Liver (tissue), 3 donors: ENCODE measurements at regions not wholly inside any gene's neighbourhood (a gene's known extent, or its start where the extent isn't known, plus 50 kb on each side); places are given as distances from the start of the nearest gene placed in this dataset.

Experiments used
- CTCF ChIP-seq: fragments of 150-350 bp; IDR thresholded peaks from 2 replicates; pipeline ENCODE4 v1.5.1; 2017; ENCODE audit warnings: improper control_type of control experiment, low read depth, low read length; ENCODE audit not compliant: missing input control
- FOXA1 ChIP-seq: IDR thresholded peaks from 2 replicates; pipeline ENCODE4 v1.6.1; 2016; ENCODE audit warnings: antibody characterized with exemption
- GABPA ChIP-seq, 2 donors: IDR thresholded peaks in 1 of 2; conservative IDR thresholded peaks in 1 of 2; 2 replicates each; pipeline ENCODE4 v1.6.1; 2016; ENCODE audit warnings: antibody characterized with exemption in 2 of 2, mild to moderate bottlenecking in 1 of 2, moderate library complexity in 1 of 2
- JUND ChIP-seq, 2 donors: IDR thresholded peaks; 2 replicates each; pipeline ENCODE4 v1.6.1; 2016; ENCODE audit warnings: antibody characterized with exemption in 2 of 2
- RAD21 ChIP-seq, 2 donors: IDR thresholded peaks; 2 replicates each; pipeline ENCODE4 v1.6.1; 2016; ENCODE audit warnings: antibody characterized with exemption in 2 of 2, mild to moderate bottlenecking in 2 of 2
- REST ChIP-seq: IDR thresholded peaks from 2 replicates; pipeline ENCODE4 v1.6.1; 2016; ENCODE audit warnings: antibody characterized with exemption, mild to moderate bottlenecking
- TAF1 ChIP-seq: conservative IDR thresholded peaks from 2 replicates; pipeline ENCODE4 v1.6.1; 2016; ENCODE audit warnings: antibody characterized with exemption, mild to moderate bottlenecking
- YY1 ChIP-seq: IDR thresholded peaks from 2 replicates; pipeline ENCODE4 v1.6.1; 2016; ENCODE audit warnings: antibody characterized with exemption, mild to moderate bottlenecking
- ZBTB33 ChIP-seq: IDR thresholded peaks from 2 replicates; pipeline ENCODE4 v1.6.1; 2016; ENCODE audit warnings: antibody characterized with exemption
- donor health status: healthy.
- donor health status: healthy.

- TF ChIP-seq CTCF = no peak
- TF ChIP-seq FOXA1 = no peak
- TF ChIP-seq YY1 = no peak
- TF ChIP-seq TAF1 = no peak
- no peak for TF ChIP-seq REST
- no peak for TF ChIP-seq JUND (IDR thresholded peaks at IDR 0.05)
- TF ChIP-seq ZBTB33 = no peak
- no peak for TF ChIP-seq GABPA (IDR thresholded peaks at IDR 0.05 in 1 of 2, conservative IDR thresholded peaks at IDR 0.05 in 1 of 2)
- no peak for TF ChIP-seq RAD21 (IDR thresholded peaks at IDR 0.05)
These were observed 1626.7 kb upstream of the C9orf72 start for GRCh38 chr9:29199975-29200374.
